Esophagus (tissue), 2 donors: ENCODE measurements at regions not wholly inside any gene's neighbourhood (a gene's known extent, or its start where the extent isn't known, plus 50 kb on each side); places are given as distances from the start of the nearest gene placed in this dataset.
A peak's percentile ranks its signal among the peaks of the same experiment; 100 is the strongest.

ENCODE experiments used
- H3K27ac ChIP-seq, 2 donors: one replicate each; pipeline ENCODE4 v1.5.1; 2013; ENCODE audit warnings: low read depth in 2 of 2, mild to moderate bottlenecking in 2 of 2, inconsistent platforms in 1 of 2, low read length in 1 of 2, moderate library complexity in 1 of 2
- H3K27me3 ChIP-seq, 2 donors: one replicate each; pipeline ENCODE4 v1.6.1; 2013; ENCODE audit warnings: low read length in 2 of 2, control low read depth in 1 of 2, mild to moderate bottlenecking in 1 of 2; ENCODE audit not compliant: insufficient read depth in 2 of 2, control insufficient read depth in 1 of 2
- H3K36me3 ChIP-seq, 2 donors: one replicate each; pipeline ENCODE4 v1.6.1; 2013; ENCODE audit warnings: low read length in 1 of 2; ENCODE audit not compliant: control insufficient read depth in 2 of 2, insufficient read depth in 2 of 2
- H3K4me1 ChIP-seq, 2 donors: one replicate each; pipeline ENCODE4 v1.6.1; 2013; ENCODE audit warnings: low read length in 1 of 2; ENCODE audit not compliant: control insufficient read depth in 2 of 2, insufficient read depth in 2 of 2
- H3K4me3 ChIP-seq, 2 donors: one replicate each; pipeline ENCODE4 v1.5.1; 2013; ENCODE audit warnings: low read length in 2 of 2, mild to moderate bottlenecking in 2 of 2, low read depth in 1 of 2, moderate library complexity in 1 of 2
- H3K9me3 ChIP-seq, 2 donors: one replicate each; pipeline ENCODE4 v1.6.1; 2013; ENCODE audit warnings: mild to moderate bottlenecking in 2 of 2, low read depth in 1 of 2, low read length in 1 of 2, moderate library complexity in 1 of 2; ENCODE audit not compliant: control insufficient read depth in 2 of 2, insufficient read depth in 1 of 2
- WGBS, 2 donors: extraction: QIAGEN DNeasy Blood & Tissue Kit; methylation state at CpG; one replicate each; pipeline ENCODE4 v1.1.7; 2013; 5-methylcytosine and 5-hydroxymethylcytosine counted together
- donor health status: healthy with polysubstance abuse.
- donor health status: Bipolar disorder and iron deficiency.

DNA sequence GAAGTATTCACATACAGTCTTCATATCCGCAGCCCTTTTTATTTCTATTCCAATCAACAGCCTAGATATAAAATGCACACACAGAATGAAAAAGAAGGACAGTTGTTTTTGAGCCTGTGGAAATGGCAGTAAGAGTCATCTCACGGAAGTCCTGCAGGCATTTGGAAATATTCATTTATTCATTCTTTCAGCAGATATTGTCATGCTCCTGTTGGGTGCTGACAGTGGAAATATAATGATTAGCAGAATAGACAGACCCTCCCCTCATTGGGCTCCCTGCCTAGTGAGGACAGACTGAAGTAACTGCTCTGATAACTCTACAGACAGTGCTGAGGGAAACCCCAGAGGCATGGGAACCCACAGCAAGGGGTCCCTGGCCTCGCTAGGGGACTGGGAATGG, 392.3 kb downstream of the FOXO1 start:
- 90 to 100% methylated on average over 3 of the region's 3 CpGs for WGBS, 2 donors
- no peak overlapping the region for H3K27ac ChIP-seq
- no peaks in the 10 kb centered on the region for H3K36me3 ChIP-seq
- H3K4me1 ChIP-seq = peaks cover 0 to 6% of the 10 kb centered on the region in 2 donors
- no peaks in the 10 kb centered on the region for H3K27me3 ChIP-seq
- no peak overlapping the region for H3K4me3 ChIP-seq
- no peaks in the 10 kb centered on the region for H3K9me3 ChIP-seq

DNA sequence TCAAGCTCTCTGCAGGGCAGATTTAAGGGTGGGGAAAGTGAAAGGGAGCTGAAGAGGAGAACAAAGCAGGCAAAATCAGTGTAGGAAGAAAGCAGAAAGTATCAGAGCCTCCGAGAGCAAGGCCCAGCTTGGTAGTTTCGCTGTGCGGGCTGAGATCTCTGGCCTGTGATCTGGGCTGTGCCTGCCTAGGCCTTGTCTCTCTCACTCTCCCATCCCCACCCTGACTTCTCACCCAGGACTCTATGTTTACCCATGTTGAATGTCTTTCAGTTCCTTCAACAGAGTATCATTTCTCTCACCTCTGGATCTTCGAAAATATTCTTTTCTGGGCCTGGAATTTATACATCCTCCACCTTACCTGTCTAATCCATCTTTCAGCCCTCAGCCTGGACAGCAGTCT, 391.3 kb downstream of the FOXO1 start:
- WGBS, 2 donors = 89 to 92% methylated on average over 4 of the region's 4 CpGs
- Histone ChIP-seq H3K4me3 (no peak overlapping the region), H3K27me3 (no peaks in the 10 kb centered on the region), H3K4me1 (peaks cover 0 to 6% of the 10 kb centered on the region in 2 donors), H3K36me3 (no peaks in the 10 kb centered on the region), H3K9me3 (no peaks in the 10 kb centered on the region), H3K27ac (no peak overlapping the region)

DNA sequence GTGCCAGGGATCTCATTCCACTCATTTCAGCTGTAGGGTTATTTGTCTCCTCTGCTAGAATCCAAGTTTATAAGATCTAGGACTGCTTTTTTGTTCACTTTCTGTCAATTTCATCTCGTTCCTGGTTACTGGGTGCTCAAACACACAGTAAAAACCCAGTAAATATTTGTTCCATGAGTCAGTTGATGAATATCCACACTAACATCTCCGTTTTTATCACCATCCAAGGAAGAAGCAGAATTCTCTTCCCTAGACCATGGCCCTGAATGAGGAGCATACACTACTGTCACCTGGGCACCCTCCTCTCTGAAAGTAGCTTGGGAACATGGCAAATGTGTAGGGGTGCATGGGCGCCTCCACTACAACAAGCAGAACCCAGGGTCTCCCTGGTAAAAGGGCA, 390.8 kb downstream of the FOXO1 start:
- WGBS, 2 donors = 84 to 89% methylated on average over 3 of the region's 3 CpGs

DNA sequence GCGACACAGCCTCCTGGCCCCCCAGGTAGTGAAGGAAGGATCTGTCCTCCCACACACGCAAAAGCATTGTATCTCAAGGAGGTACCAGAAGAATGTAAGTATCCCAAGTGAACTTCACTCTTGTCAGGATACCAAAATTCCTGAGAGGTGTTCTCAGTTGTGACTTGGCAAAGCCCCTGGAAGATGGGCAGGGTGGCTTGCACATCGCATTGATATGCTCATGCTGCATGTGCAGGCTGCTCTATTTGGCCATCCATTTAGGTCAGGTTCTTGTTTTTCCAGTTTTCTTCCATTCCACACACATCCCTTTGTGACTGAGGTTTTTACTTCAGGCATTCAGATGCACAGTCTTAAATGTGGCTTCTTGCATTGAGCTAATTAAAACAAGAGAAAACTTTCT, 382.8 kb downstream of the FOXO1 start:
- Histone ChIP-seq H3K4me1 (peaks cover 3 to 4% of the 10 kb centered on the region in 2 donors), H3K27ac (peak overlapping the region in 1 of 2 donors; percentile 2), H3K27me3 (no peaks in the 10 kb centered on the region), H3K4me3 (no peak overlapping the region), H3K9me3 (no peaks in the 10 kb centered on the region), H3K36me3 (no peaks in the 10 kb centered on the region)
- 57 to 63% methylated on average over 3 of the region's 3 CpGs for WGBS, 2 donors

More for the DNA sequence above, 390.8 kb downstream of the FOXO1 start:
- peaks cover 0 to 6% of the 10 kb centered on the region in 2 donors for H3K4me1 ChIP-seq
- H3K4me3 ChIP-seq = no peak overlapping the region
- H3K27me3 ChIP-seq = no peaks in the 10 kb centered on the region
- no peaks in the 10 kb centered on the region for H3K9me3 ChIP-seq
- no peaks in the 10 kb centered on the region for H3K36me3 ChIP-seq
- no peak overlapping the region for H3K27ac ChIP-seq

DNA sequence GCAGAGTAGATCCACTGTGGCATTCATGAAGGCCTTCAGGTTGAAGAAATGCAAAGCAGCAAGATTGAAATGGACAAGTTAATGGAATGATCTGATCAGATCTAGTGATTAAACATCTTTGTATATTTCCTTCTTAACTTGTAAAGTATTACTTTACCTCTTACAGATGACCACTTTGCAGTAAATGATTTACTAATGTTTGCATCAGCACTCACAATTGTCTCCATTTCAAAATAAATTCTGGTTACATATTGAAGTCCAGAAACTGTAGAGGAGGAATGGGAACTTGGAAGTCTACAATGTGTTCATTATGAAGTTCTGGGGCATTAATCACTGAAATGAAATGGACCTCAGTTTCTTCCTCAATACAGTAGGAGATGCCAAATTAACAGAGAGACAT, 380.8 kb downstream of the FOXO1 start:
- no peaks in the 10 kb centered on the region for H3K27me3 ChIP-seq
- H3K4me3 ChIP-seq = no peak overlapping the region
- H3K36me3 ChIP-seq = no peaks in the 10 kb centered on the region
- peaks cover 3 to 4% of the 10 kb centered on the region in 2 donors for H3K4me1 ChIP-seq
- no peaks in the 10 kb centered on the region for H3K9me3 ChIP-seq
- no peak overlapping the region for H3K27ac ChIP-seq

DNA sequence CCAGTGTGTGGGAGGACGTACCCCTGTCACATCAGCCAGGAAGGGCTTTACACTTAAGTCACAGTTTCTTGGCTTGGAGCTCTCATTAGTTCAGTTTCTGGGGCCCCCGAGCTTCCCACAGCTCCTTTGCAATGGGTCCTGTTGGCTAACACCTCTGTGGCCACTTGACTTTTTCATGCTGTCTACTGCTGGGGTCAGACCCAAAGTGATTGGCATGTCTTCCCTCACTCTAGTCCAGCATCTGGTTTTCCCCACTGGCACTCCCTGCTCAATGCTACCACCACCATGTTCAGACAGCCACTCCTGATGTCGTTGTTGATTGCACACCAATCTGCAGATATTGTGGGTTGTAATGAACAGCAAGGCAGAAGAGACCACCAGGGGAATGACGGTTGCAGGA, 379.0 kb downstream of the FOXO1 start:
- no peaks in the 10 kb centered on the region for H3K27me3 ChIP-seq
- H3K27ac ChIP-seq = no peak overlapping the region
- peaks cover 3 to 4% of the 10 kb centered on the region in 2 donors for H3K4me1 ChIP-seq
- H3K4me3 ChIP-seq = no peak overlapping the region
- no peaks in the 10 kb centered on the region for H3K36me3 ChIP-seq
- no peaks in the 10 kb centered on the region for H3K9me3 ChIP-seq
- WGBS, 2 donors = 92 to 93% methylated on average over 4 of the region's 4 CpGs

DNA sequence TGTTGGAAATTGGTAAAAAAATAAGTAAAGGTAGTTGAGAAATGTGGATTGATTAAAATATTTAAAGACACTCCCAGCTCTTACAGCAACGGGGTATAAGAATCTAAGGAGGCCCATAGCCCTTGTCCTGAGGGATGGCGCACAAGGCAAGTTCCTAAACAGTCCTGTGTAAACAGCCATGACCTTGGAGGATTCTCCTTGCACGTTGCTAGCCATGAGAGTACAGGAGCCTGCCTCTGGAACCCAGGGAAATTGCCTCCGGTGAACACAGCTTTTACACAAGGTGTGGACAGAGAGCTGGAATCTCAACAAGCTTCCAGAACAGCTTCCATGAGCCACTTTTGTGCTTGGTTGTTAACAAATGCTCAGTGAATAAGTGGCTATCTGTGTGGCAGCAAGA, 378.2 kb downstream of the FOXO1 start:
- 75 to 82% methylated on average over 4 of the region's 4 CpGs for WGBS, 2 donors
- Histone ChIP-seq H3K4me3 (no peak overlapping the region), H3K27me3 (no peaks in the 10 kb centered on the region), H3K27ac (no peak overlapping the region), H3K4me1 (peaks cover 3 to 4% of the 10 kb centered on the region in 2 donors), H3K36me3 (no peaks in the 10 kb centered on the region), H3K9me3 (no peaks in the 10 kb centered on the region)

DNA sequence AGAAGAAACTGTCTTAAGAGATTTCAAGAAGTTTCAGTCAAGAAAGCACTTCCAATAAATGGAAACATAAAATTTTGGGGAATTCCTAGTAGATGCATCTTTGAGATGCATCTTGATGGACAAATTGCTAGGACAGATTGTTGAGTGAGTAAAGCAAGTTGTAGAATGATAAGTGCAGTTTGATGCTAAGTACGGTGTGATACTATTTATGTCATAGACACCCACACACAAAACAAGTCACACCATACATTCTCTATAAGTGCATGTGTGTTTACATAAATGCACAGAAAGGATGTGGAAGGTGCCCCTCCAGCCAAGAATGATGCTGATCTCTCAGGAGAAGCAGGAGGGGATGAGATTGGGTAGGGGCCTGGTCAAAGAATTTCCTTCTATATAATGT, 375.7 kb downstream of the FOXO1 start:
- Histone ChIP-seq H3K9me3 (no peaks in the 10 kb centered on the region), H3K4me3 (no peak overlapping the region), H3K27me3 (no peaks in the 10 kb centered on the region), H3K4me1 (no peaks in the 10 kb centered on the region), H3K27ac (no peak overlapping the region), H3K36me3 (no peaks in the 10 kb centered on the region)
- WGBS, 2 donors = 81 to 97% methylated on average over 1 of the region's 1 CpG

DNA sequence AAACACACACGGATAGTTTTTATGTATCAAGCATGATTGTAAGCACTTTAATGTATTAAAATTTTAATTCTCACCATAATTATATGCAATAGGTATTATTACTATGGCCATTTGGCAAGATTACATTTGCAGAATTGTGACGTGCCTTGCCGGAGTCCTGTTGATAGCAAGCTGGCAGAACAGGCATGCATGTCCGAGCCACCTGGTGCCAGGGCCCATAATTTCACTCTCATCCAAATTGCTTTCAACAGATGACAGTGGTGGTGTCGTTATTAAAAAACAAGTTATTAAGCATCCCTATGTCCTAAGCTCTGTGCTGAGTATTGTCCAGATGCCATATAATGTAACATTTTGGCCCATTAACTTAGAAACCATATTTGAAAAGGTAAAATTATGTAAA, 374.3 kb downstream of the FOXO1 start:
- Histone ChIP-seq H3K4me3 (no peak overlapping the region), H3K36me3 (no peaks in the 10 kb centered on the region), H3K27me3 (no peaks in the 10 kb centered on the region), H3K27ac (no peak overlapping the region), H3K9me3 (peaks cover 0 to 4% of the 10 kb centered on the region in 2 donors), H3K4me1 (no peaks in the 10 kb centered on the region)
- WGBS, 2 donors = 91 to 94% methylated on average over 5 of the region's 5 CpGs

DNA sequence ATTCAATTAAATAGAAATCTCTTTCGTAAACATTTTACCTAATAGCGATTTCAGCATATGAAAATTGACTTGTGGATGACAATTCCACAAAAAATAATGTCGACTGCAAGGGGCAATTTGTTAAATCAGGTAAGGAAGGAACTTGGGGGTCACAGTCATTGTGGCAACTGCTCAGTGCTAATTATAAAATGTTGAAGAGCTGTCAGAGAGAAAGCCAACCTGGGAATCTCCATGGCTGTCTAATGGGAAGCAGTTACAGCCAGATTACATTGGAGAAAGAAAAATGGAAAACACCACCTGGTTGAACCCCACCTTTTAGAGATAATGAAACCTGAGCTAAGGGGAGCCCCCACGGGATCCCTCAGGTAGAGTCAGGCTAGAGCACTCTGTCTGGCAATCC, 373.9 kb downstream of the FOXO1 start:
- no peaks in the 10 kb centered on the region for H3K36me3 ChIP-seq
- no peak overlapping the region for H3K4me3 ChIP-seq
- H3K27me3 ChIP-seq = no peaks in the 10 kb centered on the region
- H3K4me1 ChIP-seq = no peaks in the 10 kb centered on the region
- H3K9me3 ChIP-seq = peaks cover 0 to 4% of the 10 kb centered on the region in 2 donors
- WGBS, 2 donors = 70 to 87% methylated on average over 4 of the region's 4 CpGs
- H3K27ac ChIP-seq = no peak overlapping the region
